ENCODE measurements at regions not wholly inside any gene's neighbourhood (a gene's known extent, or its start where the extent isn't known, plus 50 kb on each side); places are given as distances from the start of the nearest gene placed in this dataset.

- TF ChIP-seq POLR2AphosphoS5 (IDR thresholded peaks at IDR 0.05) = no peak
- no peak for TF ChIP-seq CTCF (IDR thresholded peaks at IDR 0.05 in 8 of 11, conservative IDR thresholded peaks at IDR 0.05 in 3 of 11)
- no peak for TF ChIP-seq POLR2A (IDR thresholded peaks at IDR 0.05)
These were observed 78.1 kb upstream of the RPH3A start for GRCh38 chr12:112713471-112713870.
